Adrenal gland (tissue), 5 donors: ENCODE measurements at regions not wholly inside any gene's neighbourhood (a gene's known extent, or its start where the extent isn't known, plus 50 kb on each side); places are given as distances from the start of the nearest gene placed in this dataset.

ENCODE experiments used
- POLR2A ChIP-seq, 2 donors: fragments of 450-650 bp; IDR thresholded peaks; one replicate each; pipeline ENCODE4 v1.6.1; 2017; ENCODE audit warnings: antibody characterized with exemption in 2 of 2, mild to moderate bottlenecking in 2 of 2, moderate library complexity in 1 of 2
- TF ChIP-seq, protein P1 (sequence below), 6 experiments: fragments of 450-650 bp in 4 of 6; fragments of 200-600 bp in 2 of 6; sonication (generic) in 1 of 6; IDR thresholded peaks; 1 replicate in 5 of 6; 2 replicates in 1 of 6; pipeline versions ENCODE4 v1.5.1 to v1.8.0; 2016 to 2021; ENCODE audit warnings: antibody characterized with exemption in 6 of 6, mild to moderate bottlenecking in 2 of 6, moderate library complexity in 1 of 6
- donor health status: DM: no; HTN: no; CAD: no.

DNA sequence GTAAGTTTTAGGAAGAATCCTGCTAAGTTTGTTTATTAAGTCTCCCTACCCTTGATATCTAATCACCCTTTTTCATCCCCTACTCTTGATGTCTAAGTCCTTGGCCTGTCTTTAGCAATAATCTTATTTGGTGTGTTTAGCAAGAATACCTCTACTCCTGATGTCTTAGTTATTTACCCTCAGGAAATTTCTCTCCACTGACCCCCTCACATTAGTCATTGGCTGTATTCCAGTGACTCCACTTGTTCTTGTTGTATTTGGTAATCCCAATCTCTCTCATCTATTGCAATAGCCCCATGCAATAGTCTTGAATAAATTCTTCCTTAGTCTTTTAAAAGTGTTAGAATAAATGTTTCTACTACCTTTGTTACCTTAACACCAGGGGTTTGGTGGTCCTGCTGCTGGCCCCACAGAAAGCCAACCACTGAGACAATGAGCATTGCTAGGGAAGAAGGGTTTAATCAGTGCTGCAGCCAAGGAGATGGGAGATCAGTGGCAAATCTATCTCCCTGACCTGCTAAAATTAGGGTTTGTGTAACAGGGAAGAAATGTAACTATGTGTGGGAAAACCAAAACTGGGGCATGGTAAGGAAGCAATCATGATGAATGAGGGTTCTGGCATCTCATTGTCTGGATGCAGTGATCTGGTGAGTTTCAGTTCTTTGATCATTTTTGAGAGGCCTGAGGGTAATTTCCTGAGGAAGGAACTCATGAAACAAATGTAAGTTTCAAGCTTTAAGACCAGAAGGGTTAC is 236.4 kb upstream of the DAB2 start:
- TF ChIP-seq, protein P1, sequence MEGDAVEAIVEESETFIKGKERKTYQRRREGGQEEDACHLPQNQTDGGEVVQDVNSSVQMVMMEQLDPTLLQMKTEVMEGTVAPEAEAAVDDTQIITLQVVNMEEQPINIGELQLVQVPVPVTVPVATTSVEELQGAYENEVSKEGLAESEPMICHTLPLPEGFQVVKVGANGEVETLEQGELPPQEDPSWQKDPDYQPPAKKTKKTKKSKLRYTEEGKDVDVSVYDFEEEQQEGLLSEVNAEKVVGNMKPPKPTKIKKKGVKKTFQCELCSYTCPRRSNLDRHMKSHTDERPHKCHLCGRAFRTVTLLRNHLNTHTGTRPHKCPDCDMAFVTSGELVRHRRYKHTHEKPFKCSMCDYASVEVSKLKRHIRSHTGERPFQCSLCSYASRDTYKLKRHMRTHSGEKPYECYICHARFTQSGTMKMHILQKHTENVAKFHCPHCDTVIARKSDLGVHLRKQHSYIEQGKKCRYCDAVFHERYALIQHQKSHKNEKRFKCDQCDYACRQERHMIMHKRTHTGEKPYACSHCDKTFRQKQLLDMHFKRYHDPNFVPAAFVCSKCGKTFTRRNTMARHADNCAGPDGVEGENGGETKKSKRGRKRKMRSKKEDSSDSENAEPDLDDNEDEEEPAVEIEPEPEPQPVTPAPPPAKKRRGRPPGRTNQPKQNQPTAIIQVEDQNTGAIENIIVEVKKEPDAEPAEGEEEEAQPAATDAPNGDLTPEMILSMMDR (IDR thresholded peaks at IDR 0.05), result no peak
- TF ChIP-seq POLR2A (IDR thresholded peaks at IDR 0.05), result no peak
